NK-92 treated with Interleukin-12 subunit alpha and Interleukin-12 subunit beta, amount 100 ng/mL, for 24 hours (cell line): ENCODE measurements at regions not wholly inside any gene's neighbourhood (a gene's known extent, or its start where the extent isn't known, plus 50 kb on each side); places are given as distances from the start of the nearest gene placed in this dataset.
"Not testable (repeated sequence)": the region's sequence is repeated elsewhere in the genome, so short reads cannot be mapped to it uniquely, and the experiment has no call there.

ENCODE experiments used
- DNase-seq: peaks from one replicate; lab custom pipeline; 2025; lab: John Stamatoyannopoulos, UW

GRCh38 chr3:107942244-107942643, 148.6 kb downstream of the CD47 start:
- DNase-seq: peak; percentile 5

DNA sequence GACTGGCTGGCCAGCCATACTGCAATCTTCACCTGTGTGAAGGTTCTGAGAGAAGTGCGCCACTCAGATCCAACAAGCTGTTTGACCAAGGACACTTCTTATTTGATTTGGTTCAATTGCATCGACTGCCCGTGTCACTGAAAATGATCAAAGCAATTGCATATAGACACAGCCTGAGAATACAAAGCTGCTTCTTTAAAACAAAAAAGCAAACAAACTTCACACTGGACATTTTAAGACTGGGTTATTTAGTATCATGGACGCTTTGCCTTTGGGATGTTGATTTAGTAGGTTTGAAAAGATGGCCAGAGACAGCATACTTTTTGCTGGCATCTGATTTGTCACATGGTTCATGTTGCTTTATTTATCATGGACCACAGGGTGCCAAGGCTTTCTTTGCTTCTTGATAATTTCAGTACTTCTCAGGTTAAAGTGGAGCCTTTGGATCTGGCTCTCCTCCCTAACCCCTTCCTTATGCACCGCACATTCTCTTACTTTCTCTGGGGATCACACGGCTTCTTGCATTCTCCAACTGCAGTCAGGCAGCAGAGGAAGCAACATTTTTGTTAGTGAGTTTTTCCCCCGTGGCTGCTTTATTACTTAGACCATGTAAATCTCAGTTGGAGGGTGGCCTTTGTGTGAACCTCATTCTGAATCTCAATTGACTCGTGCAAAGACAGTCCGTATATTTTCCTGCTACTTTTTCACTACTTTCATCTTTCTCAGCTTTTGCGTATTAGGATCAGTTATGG, 151.0 kb downstream of the CD47 start:
- no peak for DNase-seq

DNA sequence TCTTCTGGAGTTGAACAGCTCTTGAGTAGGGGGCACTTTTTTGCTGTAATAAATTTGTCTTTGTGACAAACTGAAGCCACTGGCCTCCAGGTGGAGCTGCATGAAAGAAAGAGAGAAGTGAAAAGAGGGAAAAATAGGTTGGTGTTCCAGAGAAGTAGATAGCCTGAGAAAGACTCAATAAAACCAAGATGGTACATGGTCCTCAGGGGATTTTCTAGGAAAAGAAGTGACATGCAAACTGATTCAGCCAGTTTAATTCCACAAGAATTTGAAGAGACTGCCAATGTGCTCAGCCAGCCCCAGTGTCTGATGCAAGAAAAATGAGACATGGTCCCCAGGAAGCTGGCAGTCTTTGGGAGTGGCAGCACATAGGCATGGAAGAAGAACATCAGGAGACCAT, 152.7 kb downstream of the CD47 start:
- DNase-seq: no peak

DNA sequence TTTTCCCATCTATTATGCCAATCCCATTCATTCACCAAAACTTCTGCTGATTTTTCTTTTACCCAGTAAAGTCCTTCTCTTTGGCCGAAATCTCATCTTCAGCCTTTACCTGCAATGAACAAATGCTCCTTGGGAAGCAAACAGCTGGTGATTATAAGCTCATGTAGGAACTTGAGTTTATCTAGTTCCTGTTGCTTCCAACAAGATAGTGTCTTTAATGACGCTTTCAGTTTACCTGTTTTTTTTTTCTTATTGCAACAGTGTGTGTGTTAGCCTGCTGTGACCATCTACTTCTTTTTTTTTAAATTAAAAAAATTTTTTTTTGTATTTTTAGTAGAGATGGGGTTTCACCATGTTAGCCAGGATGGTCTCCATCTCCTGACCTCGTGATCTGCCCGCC, 156.0 kb downstream of the CD47 start:
- DNase-seq: no peak

DNA sequence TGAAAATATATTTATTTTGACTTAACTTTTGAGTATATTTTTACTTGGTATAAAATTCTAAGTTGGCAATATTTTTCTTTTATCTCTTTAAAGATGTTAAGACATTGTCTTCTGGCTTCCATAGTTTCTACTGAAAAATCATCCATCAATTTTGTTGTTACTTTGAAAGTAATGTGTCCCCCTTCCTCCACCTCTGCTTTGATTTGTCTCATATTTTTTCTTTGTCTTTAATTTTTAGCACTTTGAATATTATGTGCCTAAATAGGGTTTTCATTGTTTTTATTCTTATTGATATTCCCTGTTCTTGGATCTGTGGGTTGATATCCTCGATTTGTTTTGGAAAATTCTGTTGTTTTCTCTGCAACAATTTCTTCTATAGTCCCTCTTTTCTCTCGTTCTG, 157.4 kb downstream of the CD47 start:
- no peak for DNase-seq

- no peak for DNase-seq
Observed at GRCh38 chr3:107931326-107931725, 159.5 kb downstream of the CD47 start.

DNA sequence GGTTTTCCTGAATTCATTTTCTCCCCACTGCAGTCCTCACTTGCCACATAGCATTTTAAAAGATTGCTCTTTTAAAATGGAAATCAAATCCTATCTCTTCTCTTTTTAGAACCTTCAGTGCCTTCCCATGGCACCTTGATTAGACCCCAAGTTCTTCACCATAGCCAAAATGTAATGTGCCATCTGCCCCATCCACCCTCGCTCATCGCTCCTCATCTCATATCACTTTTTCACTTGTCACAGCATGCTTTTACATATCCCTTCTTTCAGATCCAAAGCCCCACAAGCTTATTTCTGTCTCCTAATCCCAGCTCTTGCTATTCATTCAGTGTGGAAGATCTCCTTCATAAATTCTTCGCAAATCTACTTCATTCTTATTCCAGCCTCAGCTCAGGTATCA, 161.7 kb downstream of the CD47 start:
- no peak for DNase-seq

DNA sequence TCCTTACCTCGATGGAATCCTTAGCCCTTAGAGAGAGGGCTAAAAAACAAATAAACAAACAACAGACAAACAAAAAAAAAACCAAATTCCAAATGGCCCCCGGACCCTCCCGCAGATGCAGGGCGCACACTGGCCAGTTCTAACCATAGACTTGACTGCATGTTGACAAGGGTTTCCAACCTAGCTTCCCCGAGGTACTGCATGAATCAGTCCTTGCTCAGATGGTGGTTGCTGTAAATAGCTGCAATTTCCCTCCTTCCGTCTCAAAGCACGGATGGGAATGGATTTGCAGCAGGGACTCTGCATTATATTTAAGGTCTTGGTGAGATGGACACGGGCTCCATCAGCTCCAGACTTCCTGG, 162.8 kb downstream of the CD47 start:
- no peak for DNase-seq

GRCh38 chr3:107927361-107928083, 163.3 kb downstream of the CD47 start:
- no peak for DNase-seq

DNA sequence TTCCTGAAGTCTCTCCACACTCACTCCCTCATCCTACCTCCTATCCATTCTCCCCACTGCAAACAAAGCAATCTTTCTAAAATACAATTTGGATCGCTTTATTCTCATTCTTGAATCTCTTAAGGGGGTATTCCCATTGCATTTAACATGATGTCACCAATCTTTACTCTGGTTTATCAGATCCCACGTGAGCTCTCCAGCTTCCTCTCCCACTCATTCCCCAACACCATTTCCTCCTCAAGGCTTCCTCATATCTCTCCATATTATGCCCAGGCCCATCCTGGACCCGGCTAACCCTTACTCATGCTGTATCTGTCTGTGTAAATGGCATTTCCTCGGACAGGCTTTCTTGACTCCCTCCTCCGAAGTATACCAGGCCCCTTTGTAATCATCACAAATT, 165.0 kb downstream of the CD47 start:
- DNase-seq: no peak

DNA sequence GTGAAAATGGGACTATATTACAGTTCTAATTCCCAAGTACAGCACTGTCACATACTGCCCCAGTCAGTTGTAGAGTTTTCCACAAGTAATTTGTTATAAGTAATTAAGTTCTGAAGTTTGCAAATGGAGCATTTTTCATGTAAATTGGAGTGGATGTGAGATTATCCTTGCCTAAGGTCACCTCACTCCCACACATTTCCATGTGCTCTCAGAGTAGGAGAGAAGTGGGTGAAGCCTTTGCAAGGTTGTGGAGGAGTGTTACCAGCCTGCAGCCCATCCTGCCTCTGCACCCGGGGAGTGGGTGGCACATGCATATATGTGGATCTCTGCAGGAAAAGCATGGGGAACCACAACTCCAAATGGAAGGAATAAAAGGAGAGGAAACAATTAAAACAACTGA, 169.8 kb downstream of the CD47 start:
- no peak for DNase-seq

- DNase-seq: no peak
Observed at GRCh38 chr3:107920538-107920937, 170.3 kb downstream of the CD47 start.

- no peak for DNase-seq
Observed at GRCh38 chr3:107919239-107919638, 171.6 kb downstream of the CD47 start.

- DNase-seq: no peak
Observed at GRCh38 chr3:107916171-107916570, 174.7 kb downstream of the CD47 start.

- DNase-seq: no peak
Observed at GRCh38 chr3:107915706-107916105, 175.1 kb downstream of the CD47 start.

DNA sequence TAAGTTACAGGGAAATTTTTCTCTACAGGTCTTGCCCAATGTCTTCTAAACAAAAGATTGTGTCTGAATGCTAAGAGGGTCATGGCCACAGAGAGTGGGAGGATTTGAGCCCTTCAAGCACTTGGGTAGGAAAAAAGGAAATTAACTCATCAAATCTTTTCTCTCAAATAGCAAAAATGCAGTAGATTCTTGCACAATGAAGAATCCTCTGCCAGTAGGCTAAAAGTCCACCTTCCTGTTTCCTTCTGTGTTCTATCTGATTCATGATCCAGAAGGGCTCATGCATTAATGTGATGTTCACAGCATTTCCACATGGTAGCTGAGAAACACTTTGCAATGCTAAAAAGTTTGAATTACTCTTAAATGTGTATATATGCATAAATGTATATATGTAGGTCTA, 177.1 kb downstream of the CD47 start:
- DNase-seq: no peak

- no peak for DNase-seq
Observed at GRCh38 chr3:107911337-107912000, 179.4 kb downstream of the CD47 start.

GRCh38 chr3:107910713-107911259, 180.0 kb downstream of the CD47 start:
- DNase-seq: no peak

- not testable (repeated sequence) for DNase-seq
Observed at GRCh38 chr3:107909583-107909982, 181.2 kb downstream of the CD47 start.

DNA sequence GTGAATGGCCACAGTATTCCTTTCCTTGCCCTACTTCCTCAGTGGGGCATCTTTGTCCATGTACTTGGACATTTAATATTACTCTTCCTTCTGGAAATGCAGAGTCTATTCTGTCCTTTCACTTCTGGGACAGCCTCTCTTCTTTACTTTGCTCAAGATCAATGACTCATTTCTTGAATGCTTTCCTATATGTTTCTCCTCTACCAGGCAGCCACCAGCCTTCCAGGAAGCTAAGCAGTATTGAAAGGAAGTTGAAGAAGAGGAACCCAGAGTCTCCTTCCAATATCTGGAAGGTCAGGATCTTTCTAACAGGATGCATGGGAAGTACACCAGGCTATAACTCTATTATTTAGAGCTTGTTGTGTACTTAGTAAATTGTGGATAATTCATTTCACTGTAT, 182.8 kb downstream of the CD47 start:
- no peak for DNase-seq

DNA sequence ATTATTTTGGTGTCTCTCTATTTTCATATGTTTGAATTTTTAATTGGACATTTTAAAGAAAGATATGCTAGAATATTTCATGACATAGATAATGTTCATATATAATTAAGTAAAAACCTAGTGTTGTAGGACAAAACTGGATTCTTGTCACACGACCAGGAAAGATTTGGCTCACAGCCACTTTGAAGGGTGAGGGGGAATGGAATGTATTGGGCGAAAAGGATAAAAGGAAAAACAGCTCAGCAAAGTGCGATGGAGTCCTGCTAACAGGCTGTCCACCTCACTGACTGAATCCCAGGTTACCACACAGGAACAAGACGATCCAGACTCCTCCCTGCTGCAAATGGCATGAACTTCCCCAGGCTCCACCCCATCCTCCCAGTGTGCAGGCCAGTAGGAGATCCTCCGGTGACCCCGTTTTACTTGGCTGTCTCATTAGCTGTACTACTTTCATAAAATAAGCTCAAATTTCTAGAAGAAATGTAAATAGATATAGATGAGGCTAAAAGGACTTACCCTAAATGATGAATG, 186.2 kb downstream of the CD47 start:
- DNase-seq: no peak

- no peak for DNase-seq
Observed at GRCh38 chr3:107899990-107900651, 190.7 kb downstream of the CD47 start.
